MV-4-11 (cell line): ENCODE measurements at regions not wholly inside any gene's neighbourhood (a gene's known extent, or its start where the extent isn't known, plus 50 kb on each side); places are given as distances from the start of the nearest gene placed in this dataset.

Experiments used
- DNase-seq: peaks from one replicate; lab custom pipeline; 2025; lab: John Stamatoyannopoulos, UW

GRCh38 chrX:110430293-110431076, 71.8 kb downstream of the RTL9 start:
- DNase-seq, result no peak

DNA sequence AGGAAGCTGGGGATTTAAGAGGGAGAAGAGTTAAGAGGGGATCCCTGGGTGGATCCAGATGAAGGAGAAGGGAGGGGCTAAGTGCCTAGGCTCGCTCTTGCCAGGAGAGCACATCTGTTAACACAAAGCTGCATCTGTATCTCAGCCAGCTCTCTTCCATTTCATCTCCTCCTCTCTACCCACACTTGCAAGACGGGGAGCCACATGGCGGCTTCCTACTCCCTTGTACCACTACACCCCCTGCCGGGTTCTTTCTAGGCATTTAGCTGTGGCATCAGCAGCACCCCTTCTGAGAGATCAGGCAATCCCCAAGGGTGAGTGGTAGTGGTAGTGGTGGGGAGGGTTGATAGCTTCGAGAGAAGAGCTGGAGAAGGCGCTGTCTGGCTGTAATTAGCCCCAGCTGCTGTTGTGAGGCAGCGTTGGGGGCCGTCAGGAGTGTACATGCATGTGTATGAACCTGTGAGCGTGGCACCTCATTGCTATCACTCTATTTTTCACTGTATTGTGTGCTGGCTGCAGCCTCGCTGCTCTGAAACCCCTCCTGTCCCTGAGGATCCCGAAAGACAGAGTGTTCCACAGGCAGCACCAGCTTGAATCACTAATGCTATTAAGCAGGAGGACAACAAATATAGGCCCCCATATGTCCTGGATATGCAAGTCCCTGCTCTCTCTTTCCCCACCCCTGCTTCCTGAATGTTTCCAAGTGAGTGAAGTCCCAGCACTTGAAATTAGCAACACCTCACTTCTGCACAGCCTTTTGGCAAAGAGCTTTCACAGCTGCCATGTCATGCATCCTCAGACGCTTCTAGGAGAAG, 73.7 kb downstream of the RTL9 start:
- DNase-seq, result no peak

DNA sequence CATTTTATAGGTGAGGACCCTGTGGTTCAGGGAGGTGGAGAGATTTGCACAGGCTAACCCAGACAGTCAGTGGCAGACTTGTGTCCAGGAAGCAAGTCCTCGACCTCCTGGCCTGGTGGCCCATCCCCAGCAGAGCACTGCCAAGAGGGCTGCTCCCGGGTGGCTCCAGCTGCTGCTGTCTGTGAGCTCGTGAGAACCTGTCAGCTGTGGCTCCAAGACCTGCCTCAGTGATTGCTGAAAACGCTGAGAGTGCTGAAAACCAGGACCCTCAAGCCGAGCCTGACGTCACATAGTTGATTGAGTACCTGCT, 74.2 kb downstream of the RTL9 start:
- DNase-seq, result no peak

DNA sequence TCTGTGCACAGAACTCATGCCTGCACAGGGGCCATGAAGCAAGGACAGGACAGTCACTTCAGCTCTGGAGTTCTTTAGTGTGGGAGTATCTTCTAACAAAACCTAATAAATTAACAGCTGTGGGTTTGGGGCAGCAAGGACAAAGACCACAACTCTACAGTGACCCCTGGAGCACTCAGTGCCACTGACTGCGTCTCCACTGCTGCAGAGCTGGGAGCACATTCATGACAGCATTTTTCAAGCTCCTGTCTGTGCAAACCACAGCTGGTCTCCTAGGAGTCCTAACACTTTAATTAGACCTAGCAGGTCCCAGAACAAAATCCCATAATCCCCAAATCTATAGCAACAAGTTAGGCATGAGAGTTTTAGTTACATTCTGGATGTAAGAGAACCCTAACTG, 76.5 kb downstream of the RTL9 start:
- DNase-seq, result no peak

DNA sequence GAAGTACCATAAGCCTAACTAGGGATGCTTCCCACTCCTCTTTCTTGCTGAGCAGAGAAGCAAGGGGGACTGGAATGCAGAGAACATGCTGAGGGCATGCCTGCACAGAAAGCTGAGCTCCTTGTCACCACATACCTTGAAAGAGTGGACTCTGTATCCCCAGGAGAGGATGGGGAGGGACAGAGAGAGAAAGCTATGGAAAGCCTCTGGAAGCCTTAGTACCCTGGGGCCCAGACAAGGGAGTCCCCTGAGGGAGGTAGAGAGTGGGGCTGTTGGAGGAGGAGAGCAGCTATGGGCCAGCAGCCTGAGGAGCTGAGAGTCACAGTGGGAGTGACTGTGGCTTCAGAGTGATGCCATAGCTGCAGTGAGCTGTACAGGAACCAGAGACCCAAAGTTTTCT, 77.9 kb downstream of the RTL9 start:
- DNase-seq, result no peak

GRCh38 chrX:110437686-110438085, 79.0 kb downstream of the RTL9 start:
- no peak for DNase-seq

DNA sequence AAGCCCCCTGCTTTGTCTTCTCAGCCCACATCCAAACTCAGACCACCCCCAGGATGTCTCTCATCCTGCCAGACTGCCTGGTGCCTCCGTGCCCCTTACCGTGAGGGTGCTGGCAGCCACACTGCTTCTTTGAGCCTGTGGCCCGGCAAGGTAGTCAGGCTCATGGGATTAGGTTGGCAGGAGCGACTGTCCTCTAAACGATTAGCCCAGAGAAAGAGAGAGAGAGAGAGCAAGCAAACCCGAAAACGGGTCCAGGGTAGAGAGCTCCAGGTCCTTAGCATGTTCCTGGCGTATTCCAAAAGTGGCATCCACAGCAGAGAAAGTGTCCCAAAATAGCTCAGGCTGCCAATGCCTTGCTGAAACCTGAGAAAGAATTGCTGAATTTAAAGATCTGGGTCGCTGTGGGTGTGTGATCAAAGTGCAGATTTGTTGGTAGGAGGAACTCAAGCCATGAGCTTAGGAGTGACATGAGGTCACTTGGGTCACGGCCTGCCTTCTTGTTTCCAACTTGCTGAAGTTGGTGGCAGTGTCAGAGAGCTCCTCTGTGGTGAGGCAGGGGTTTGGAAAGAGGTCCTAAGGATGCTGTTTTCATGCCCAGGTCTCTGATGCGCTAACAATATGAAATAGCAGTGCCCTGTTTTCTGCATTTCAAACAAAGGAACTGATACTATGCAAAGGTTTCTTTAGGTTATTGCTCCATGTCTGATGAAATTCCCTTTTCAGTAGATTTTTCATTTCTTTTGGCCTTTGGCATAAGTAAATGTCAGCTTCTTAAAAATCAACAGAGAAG, 81.6 kb downstream of the RTL9 start:
- no peak for DNase-seq

DNA sequence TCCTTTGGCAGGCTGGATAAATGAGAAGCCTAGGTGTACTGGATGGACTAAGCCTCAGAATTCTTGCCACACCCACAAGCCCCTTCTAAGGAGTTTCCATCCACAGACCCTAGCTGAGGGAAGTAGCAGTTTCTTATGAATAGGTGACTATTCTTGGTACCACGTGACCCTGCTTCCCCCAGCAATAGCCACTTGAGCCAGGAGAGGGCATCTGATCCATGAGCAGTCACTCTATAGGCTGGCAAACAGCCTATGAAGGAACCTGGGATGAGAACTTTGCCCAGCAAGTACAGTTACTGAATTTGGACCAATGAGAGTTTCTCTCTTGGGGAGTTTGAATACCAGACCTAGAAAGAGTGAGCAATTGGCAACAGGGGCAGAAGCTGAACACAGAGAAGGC, 84.0 kb downstream of the RTL9 start:
- peak; percentile 39 for DNase-seq

- DNase-seq, result no peak
Observed at GRCh38 chrX:110444996-110445395, 86.3 kb downstream of the RTL9 start.

DNA sequence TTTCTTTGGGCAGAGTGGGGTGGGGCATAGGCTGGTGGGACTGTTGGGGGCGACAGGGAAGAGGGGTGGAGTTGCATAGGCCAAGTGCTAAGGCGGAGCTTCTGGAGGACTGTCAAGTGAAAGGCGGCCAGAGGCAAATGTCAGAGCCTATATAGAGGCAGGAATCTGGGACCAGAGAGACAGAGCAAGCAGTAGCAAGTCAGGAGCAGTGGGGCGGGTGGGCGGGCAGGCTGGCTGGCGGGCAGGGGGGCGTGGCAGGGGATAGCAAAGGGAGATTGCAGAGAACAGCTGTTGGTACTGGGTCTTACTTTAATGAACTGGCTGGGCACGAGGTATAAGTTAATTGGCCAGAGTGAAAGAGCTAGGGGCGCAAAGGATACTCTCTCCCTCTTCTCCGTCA, 89.8 kb downstream of the RTL9 start:
- DNase-seq, result no peak

DNA sequence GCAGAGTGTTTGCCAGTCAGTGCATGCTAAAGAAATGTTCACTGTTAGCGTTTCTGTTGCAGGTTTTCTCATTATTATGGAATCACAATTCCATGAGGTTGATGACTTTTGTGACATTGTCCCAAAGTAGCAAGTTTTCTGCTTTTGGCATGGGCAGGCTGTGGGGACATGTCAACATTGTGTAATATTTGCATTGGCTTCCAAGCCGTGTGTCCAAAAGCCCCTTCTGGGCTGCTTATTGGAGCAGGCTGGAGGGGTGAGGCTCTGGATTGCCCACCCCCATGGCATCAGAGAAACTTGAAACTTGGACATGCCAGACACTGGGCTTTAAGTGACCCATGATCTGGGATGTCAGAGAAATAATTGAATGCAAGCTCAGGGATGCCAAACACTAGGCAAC, 90.7 kb downstream of the RTL9 start:
- no peak for DNase-seq

GRCh38 chrX:110450050-110450449, 91.4 kb downstream of the RTL9 start:
- DNase-seq, result peak; percentile 38

- DNase-seq, result no peak
Observed at GRCh38 chrX:110454336-110454735, 95.7 kb downstream of the RTL9 start.

DNA sequence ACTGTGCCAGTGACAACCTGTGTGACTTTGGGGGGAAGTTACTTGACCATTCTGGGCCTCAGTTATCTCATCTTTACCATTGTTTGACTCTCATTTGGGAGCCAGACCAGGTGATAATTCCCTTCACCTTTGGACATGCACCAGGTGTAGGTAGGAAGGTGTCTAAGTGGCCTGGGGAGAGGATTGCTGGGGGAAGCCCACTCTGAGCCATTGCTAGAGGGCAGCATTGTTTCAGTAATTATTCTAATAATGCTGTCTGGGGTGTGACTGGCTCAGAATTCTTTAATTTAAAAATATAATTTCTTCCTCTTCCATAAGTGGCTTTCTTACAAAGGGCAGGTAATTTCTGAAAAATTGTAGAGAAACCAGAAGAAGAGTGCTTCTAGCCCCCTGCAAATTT, 104.3 kb downstream of the RTL9 start:
- DNase-seq, result no peak

DNA sequence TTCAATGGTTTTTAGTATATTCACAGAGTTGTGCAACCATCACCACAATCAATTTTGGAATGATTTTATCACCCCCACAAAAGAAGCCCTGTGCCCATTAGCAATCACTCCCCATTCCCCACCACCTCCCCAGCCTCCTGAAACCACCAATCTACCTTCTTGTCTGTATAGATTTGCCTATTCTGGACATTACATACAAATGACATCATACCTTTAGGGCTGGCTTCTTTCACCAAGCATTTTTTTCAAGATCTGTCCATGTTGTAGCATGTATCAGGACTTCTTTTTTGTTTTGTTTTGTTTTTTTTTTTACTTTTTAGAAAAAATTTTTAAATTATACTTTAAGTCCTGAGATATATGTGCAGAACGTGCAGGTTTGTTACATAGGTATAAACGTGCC, 108.1 kb downstream of the RTL9 start:
- no peak for DNase-seq

DNA sequence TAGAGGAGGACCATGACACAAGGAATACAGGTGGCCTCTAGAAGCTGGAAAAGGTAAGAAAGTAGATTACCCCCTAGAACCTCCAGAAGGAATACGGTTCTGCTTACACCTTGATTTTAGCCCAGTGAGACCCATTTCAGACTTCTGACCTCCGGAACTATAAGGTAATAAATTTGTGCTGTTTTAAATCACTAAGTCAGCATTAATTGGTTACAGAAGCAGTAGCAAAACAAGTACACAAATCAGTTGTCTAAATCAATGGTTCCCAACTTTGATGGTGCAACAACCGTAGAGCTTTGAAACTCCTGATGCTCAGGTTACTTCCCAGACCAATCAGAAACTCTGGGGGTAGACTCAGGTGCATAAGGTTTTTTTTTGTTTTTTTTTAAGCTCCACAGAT, 113.6 kb downstream of the RTL9 start:
- DNase-seq, result no peak

GRCh38 chrX:110477593-110478228, 119.1 kb downstream of the RTL9 start:
- peak; percentile 31 for DNase-seq

DNA sequence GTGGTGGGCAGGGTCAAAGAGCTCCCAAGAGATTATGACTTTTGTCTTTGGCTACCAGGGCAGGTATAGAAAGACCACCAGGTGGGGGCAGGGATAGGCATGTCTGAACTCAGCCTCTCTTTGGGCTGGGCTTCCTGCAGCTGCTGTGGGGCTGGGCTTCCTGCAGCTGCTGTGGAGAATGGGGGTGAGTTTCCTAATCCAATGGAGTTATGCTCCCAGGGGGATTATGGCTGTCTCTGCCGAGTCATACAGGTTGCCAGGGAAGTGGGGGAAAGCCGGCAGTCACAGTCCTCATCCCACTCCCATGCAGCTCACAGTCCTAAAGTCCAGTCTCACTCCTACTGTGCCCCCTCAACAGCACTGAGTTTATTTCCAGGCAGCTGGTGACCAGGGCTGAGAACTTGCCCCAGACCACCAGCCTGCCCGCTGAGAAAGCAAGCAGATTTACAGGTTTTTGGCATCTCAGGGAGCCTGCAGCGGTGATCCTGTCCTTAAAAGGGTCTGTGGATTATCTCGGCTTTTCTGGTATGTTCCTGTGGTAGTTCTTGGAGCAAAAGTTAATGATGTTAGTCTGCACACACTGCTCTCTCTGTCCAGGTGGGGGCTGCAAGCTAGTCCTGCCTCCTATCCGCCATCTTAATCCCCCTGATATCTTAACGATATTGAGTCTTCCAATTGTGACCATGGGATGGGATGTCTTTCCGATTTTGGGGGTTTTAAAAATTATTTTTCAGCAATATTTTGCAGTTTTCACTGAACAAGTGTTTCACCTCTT, 133.4 kb downstream of the RTL9 start:
- no peak for DNase-seq

DNA sequence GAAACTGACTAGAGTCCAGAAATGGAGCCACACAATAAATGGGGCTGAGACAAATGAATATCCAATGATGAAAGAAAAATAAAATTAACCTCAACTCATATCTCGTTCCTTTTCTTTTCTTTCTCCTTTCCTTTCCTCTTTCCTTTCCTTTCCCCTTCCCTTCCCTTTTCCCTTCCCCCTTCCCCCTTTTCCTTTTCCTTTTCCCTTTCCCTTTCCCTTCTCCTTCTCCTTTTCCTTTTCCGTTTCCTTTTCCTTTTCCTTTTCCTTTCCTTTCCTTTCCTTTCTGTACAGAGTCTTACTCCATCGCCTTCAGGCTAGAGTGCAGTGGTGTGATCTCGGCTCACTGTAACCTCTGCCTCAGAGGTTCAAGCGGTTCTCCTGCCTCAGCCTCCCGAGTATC, 146.3 kb downstream of the RTL9 start:
- DNase-seq, result no peak

DNA sequence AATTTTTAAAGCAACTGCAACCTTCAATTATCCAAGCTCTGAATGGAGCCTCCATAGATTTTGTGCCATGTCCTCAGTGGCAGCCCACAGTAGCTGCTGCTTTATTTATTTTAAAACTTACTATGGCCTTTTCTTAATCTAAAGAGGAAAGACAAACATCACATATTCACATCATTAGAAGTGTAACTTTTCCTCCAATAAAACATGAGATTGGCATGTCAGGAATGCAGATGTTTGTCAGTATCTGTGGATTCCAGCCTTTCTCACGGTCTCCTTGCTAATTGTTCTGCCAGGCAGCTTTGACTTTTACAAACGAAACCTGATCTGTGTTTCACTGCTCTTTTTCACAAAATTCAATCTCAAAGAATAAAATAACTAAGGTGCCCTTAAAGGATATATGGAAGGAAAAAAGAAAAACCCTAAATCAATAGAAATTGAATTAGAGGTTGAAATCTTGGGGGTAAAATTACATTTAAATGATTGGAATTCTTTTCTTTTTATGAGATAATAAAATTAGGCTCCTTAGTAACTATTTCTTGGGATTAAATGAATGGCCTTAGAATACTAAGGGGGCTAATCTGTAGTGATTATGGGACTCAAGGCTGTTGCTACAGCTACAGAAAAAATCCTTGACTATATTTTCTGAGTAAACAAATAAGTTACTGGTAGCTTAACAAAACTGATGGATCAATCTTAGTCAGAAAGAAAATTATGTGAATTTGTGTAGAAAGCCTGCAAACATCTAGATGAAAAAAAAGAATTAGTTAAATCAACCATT, 151.3 kb downstream of the RTL9 start:
- DNase-seq, result no peak

- no peak for DNase-seq
Observed at GRCh38 chrX:110511238-110511637, 152.6 kb downstream of the RTL9 start.
